IMR-90 (cell line): ENCODE measurements at regions not wholly inside any gene's neighbourhood (a gene's known extent, or its start where the extent isn't known, plus 50 kb on each side); places are given as distances from the start of the nearest gene placed in this dataset.

Experiments
- ATAC-seq: fragments of 200-7000 bp; cut with Tn5 transposase; 2 replicates; pipeline ENCODE4 v1.9.1; 2020; ENCODE audit warnings: low read depth, mild to moderate bottlenecking, moderate library complexity
- BruUV-seq: library from RNA; stranded (reverse); fragments of 400-500 nt; replicated peaks from 2 replicates; lab custom pipeline; 2021; lab: Mats Ljungman, UMichigan
- CTCF ChIA-PET: fragments of 300-600 bp; formaldehyde crosslinking; extraction: SDS; loops from one replicate; lab custom pipeline; 2021; ENCODE audit warnings: antibody characterized with exemption; lab: Yijun Ruan, JAX
- POLR2A ChIA-PET: fragments of 300-600 bp; sonication (Branson Sonifier 250); formaldehyde crosslinking; loops from one replicate; lab custom pipeline; 2022; ENCODE audit warnings: antibody characterized with exemption; ENCODE audit not compliant: unreplicated experiment; lab: Charles Lee
- DNase-seq: peaks from one replicate; pipeline ENCODE4 v3.0.0; 2013
- H2AFZ ChIP-seq: replicated peaks from 2 replicates; pipeline ENCODE3; 2013; ENCODE audit warnings: low read length, mild to moderate bottlenecking; ENCODE audit not compliant: poor library complexity
- H2AK5ac ChIP-seq: 2 replicates; pipeline ENCODE4 v1.6.1; 2013; ENCODE audit warnings: low read depth, low read length, inconsistent platforms
- H2AK9ac ChIP-seq: replicated peaks from 2 replicates; pipeline ENCODE3; 2013; ENCODE audit warnings: mild to moderate bottlenecking, low read depth, low read length, moderate library complexity; ENCODE audit not compliant: poor library complexity
- H2BK120ac ChIP-seq: 2 replicates; pipeline ENCODE4 v1.6.1; 2013; ENCODE audit warnings: low read depth, low read length, inconsistent platforms
- H2BK15ac ChIP-seq: 3 replicates; pipeline ENCODE4 v1.6.1; 2013; ENCODE audit warnings: low read depth, low read length, inconsistent platforms
- H2BK20ac ChIP-seq: 2 replicates; pipeline ENCODE4 v1.6.1; 2013; ENCODE audit warnings: low read depth, mild to moderate bottlenecking, inconsistent platforms, low read length, moderate library complexity
- H2BK5ac ChIP-seq: 2 replicates; pipeline ENCODE4 v1.6.1; 2013; ENCODE audit warnings: mild to moderate bottlenecking, low read depth, low read length, inconsistent platforms; ENCODE audit not compliant: poor library complexity, severe bottlenecking
- H3K14ac ChIP-seq: replicated peaks from 2 replicates; pipeline ENCODE4 v1.6.1; 2013; ENCODE audit warnings: low read depth, low read length, inconsistent platforms
- H3K18ac ChIP-seq: 2 replicates; pipeline ENCODE4 v1.6.1; 2013; ENCODE audit warnings: low read depth, low read length, control low read depth
- H3K23ac ChIP-seq: 2 replicates; pipeline ENCODE4 v1.6.1; 2013; ENCODE audit warnings: low read depth, low read length, inconsistent platforms
- H3K27ac ChIP-seq: 2 replicates; pipeline ENCODE4 v1.5.1; 2013; ENCODE audit warnings: mild to moderate bottlenecking, control low read depth, low read length; ENCODE audit not compliant: insufficient read depth
- H3K27me3 ChIP-seq: 2 replicates; pipeline ENCODE4 v1.6.1; 2013; ENCODE audit warnings: low read length; ENCODE audit not compliant: control insufficient read depth, insufficient read depth
- H3K36me3 ChIP-seq: 2 replicates; pipeline ENCODE4 v1.6.1; 2013; ENCODE audit warnings: low read length, mixed read lengths; ENCODE audit not compliant: control insufficient read depth, insufficient read depth
- H3K4ac ChIP-seq: 2 replicates; pipeline ENCODE4 v1.6.1; 2013; ENCODE audit warnings: low read depth, low read length, inconsistent platforms
- H3K4me1 ChIP-seq: 2 replicates; pipeline ENCODE4 v1.6.1; 2013; ENCODE audit warnings: low read length, mixed read lengths; ENCODE audit not compliant: control insufficient read depth, insufficient read depth
- H3K4me2 ChIP-seq: 2 replicates; pipeline ENCODE4 v1.6.1; 2013; ENCODE audit warnings: low read depth, mild to moderate bottlenecking, control low read depth, low read length, moderate library complexity
- H3K4me3 ChIP-seq: 2 replicates; pipeline ENCODE4 v1.5.1; 2013; ENCODE audit warnings: low read depth, mild to moderate bottlenecking, control low read depth, low read length, moderate library complexity; ENCODE audit not compliant: insufficient read depth
- H3K56ac ChIP-seq: 2 replicates; pipeline ENCODE4 v1.6.1; 2013; ENCODE audit warnings: low read length, inconsistent platforms; ENCODE audit not compliant: insufficient read depth; ENCODE audit errors: extremely low read depth
- H3K79me1 ChIP-seq, 2 experiments: 2 replicates each; pipeline ENCODE4 v1.6.1; 2013; ENCODE audit warnings: low read length in 2 of 2, inconsistent platforms in 1 of 2, low read depth in 1 of 2
- H3K9ac ChIP-seq: 2 replicates; pipeline ENCODE4 v1.6.1; 2013; ENCODE audit warnings: low read depth, low read length, control low read depth
- H3K9me1 ChIP-seq: 2 replicates; pipeline ENCODE4 v1.6.1; 2013; ENCODE audit warnings: low read length, inconsistent platforms; ENCODE audit not compliant: insufficient read depth
- H3K9me3 ChIP-seq: 2 replicates; pipeline ENCODE4 v1.6.1; 2013; ENCODE audit warnings: low read length; ENCODE audit not compliant: control insufficient read depth, insufficient read depth
- H4K20me1 ChIP-seq: 2 replicates; pipeline ENCODE4 v1.6.1; 2013; ENCODE audit warnings: low read length, inconsistent platforms; ENCODE audit not compliant: insufficient read depth
- H4K5ac ChIP-seq: 2 replicates; pipeline ENCODE4 v1.6.1; 2013; ENCODE audit warnings: mild to moderate bottlenecking, low read depth, low read length, control low read depth
- H4K8ac ChIP-seq, 2 experiments: 2 replicates each; pipeline ENCODE4 v1.6.1; 2013; ENCODE audit warnings: low read depth in 2 of 2, low read length in 2 of 2, control low read depth in 1 of 2, inconsistent platforms in 1 of 2
- H4K91ac ChIP-seq: 2 replicates; pipeline ENCODE4 v1.6.1; 2013; ENCODE audit warnings: low read depth, low read length, inconsistent platforms; ENCODE audit not compliant: insufficient read depth
- BHLHE40 ChIP-seq: fragments of 150-350 bp; IDR thresholded peaks from 2 replicates; pipeline ENCODE4 v1.6.1; 2016; ENCODE audit warnings: mild to moderate bottlenecking, low read depth, low read length
- CEBPB ChIP-seq: IDR thresholded peaks from 2 replicates; pipeline ENCODE4 v1.6.1; 2012; ENCODE audit warnings: low read depth, low read length, improper control_type of control experiment
- CHD1 ChIP-seq: IDR thresholded peaks from 2 replicates; pipeline ENCODE4 v1.6.1; 2012; ENCODE audit warnings: low read depth, low read length, improper control_type of control experiment
- FOS ChIP-seq: fragments of 150-350 bp; IDR thresholded peaks from 2 replicates; pipeline ENCODE4 v1.6.1; 2016; ENCODE audit warnings: low read depth, low read length
- MAFK ChIP-seq: IDR thresholded peaks from 2 replicates; pipeline ENCODE4 v1.6.1; 2012; ENCODE audit warnings: low read depth, low read length, improper control_type of control experiment
- NFE2L2 ChIP-seq: fragments of 150-350 bp; IDR thresholded peaks from 2 replicates; pipeline ENCODE4 v1.6.1; 2016; ENCODE audit warnings: low read depth, mild to moderate bottlenecking, low read length
- RAD21 ChIP-seq: IDR thresholded peaks from 2 replicates; pipeline ENCODE4 v1.6.1; 2012; ENCODE audit warnings: low read length, improper control_type of control experiment
- RCOR1 ChIP-seq: IDR thresholded peaks from 2 replicates; pipeline ENCODE4 v1.6.1; 2012; ENCODE audit warnings: mild to moderate bottlenecking, low read length, improper control_type of control experiment; ENCODE audit not compliant: insufficient replicate concordance
- RFX5 ChIP-seq: IDR thresholded peaks from 2 replicates; pipeline ENCODE4 v1.8.0; 2012; ENCODE audit warnings: low read depth, mild to moderate bottlenecking, low read length, moderate library complexity
- SMC3 ChIP-seq: fragments of 150-350 bp; IDR thresholded peaks from 2 replicates; pipeline ENCODE4 v1.6.1; 2016; ENCODE audit warnings: low read depth, mild to moderate bottlenecking, antibody characterized with exemption, low read length, moderate library complexity
- WGBS, 2 experiments: methylation state at CpG; one replicate each; pipeline versions ENCODE4 v1.1.5 to v1.1.7; 2013; ENCODE audit warnings: missing lambda C conversion rate in 2 of 2; ENCODE audit not compliant: insufficient read length in 1 of 2; ENCODE audit errors: extremely low coverage in 2 of 2; 5-methylcytosine and 5-hydroxymethylcytosine counted together
- dilution Hi-C: fragments of 300-500 bp; cut with HindIII; formaldehyde crosslinking; loops from one replicate; pipeline ENCODE4 v1.14.3; 2018; ENCODE audit warnings: low sequenced_read_pairs; ENCODE audit not compliant: unreplicated experiment
- in situ Hi-C: fragments of 300-500 bp; cut with MboI; formaldehyde crosslinking; loops from 3 replicates; pipeline ENCODE4 v1.14.3; 2019; ENCODE audit warnings: low sequenced_read_pairs, inconsistent platforms, mixed read lengths
- intact Hi-C: fragments of 100-400 bp; cut with micrococcal nuclease; formaldehyde crosslinking; loops from 2 replicates; pipeline ENCODE4 v1.10.0; 2022
- TF ChIP-seq, protein P1 (sequence below): conservative IDR thresholded peaks from 2 replicates; pipeline ENCODE4 v1.5.1; 2012; ENCODE audit warnings: mild to moderate bottlenecking, low read depth, low read length, improper control_type of control experiment
- TF ChIP-seq, protein P2 (sequence below): fragments of 150-350 bp; IDR thresholded peaks from 2 replicates; pipeline ENCODE4 v1.6.1; 2016; ENCODE audit warnings: low read depth, mild to moderate bottlenecking, low read length, moderate library complexity, borderline replicate concordance
- TF ChIP-seq, protein P3 (sequence below): fragments of 150-350 bp; IDR thresholded peaks from 2 replicates; pipeline ENCODE4 v1.6.1; 2017; ENCODE audit warnings: mild to moderate bottlenecking, antibody characterized with exemption, low read length, low read depth

DNA sequence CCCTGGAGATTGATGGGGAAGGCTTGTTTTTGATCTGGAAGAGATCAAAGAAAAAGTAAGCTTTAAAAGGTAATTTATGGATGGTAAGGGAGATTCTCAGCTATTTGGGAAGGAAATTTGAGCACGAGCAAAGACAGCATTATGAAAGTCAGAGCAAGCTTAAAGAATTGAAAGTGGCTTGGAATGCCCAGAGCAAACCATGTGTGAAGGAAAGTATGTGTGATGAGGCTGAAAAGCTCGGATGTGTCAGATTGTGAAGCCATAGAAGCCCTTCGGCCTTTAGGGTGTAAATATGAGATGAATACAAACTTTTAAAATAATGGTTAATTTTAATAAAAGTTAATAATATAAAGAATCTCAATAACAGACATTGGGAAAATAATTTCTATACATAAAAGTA lies 377.4 kb upstream of the DSEL start:
- Histone ChIP-seq H2AFZ (no peak overlapping the region), H2AK9ac (no peak overlapping the region), H4K5ac (no peak overlapping the region), H3K27me3 (no peaks in the 10 kb centered on the region), H4K20me1 (no peaks in the 10 kb centered on the region), H3K4me2 (no peak overlapping the region), H3K4ac (no peak overlapping the region), H3K14ac (no peak overlapping the region), H3K9ac (no peak overlapping the region), H4K91ac (no peak overlapping the region), H3K4me3 (no peak overlapping the region), H2BK120ac (no peak overlapping the region), H3K4me1 (no peaks in the 10 kb centered on the region), H2BK5ac (no peak overlapping the region), H2BK20ac (no peak overlapping the region), H3K36me3 (no peaks in the 10 kb centered on the region), H3K23ac (no peak overlapping the region), H3K27ac (no peak overlapping the region), H4K8ac (no peak overlapping the region), H2AK5ac (no peak overlapping the region), H2BK15ac (no peak overlapping the region), H3K56ac (no peak overlapping the region), H3K18ac (no peak overlapping the region), H3K9me3 (no peaks in the 10 kb centered on the region), H3K79me1 (no peaks in the 10 kb centered on the region), H3K9me1 (no peaks in the 10 kb centered on the region)
- ChIA-PET CTCF (no interaction called here), POLR2A (no interaction called here)
- in situ Hi-C loops (no loop called here), intact Hi-C loops (no loop called here), dilution Hi-C loops (no loop called here)
- TF ChIP-seq, protein P1, sequence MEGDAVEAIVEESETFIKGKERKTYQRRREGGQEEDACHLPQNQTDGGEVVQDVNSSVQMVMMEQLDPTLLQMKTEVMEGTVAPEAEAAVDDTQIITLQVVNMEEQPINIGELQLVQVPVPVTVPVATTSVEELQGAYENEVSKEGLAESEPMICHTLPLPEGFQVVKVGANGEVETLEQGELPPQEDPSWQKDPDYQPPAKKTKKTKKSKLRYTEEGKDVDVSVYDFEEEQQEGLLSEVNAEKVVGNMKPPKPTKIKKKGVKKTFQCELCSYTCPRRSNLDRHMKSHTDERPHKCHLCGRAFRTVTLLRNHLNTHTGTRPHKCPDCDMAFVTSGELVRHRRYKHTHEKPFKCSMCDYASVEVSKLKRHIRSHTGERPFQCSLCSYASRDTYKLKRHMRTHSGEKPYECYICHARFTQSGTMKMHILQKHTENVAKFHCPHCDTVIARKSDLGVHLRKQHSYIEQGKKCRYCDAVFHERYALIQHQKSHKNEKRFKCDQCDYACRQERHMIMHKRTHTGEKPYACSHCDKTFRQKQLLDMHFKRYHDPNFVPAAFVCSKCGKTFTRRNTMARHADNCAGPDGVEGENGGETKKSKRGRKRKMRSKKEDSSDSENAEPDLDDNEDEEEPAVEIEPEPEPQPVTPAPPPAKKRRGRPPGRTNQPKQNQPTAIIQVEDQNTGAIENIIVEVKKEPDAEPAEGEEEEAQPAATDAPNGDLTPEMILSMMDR = no peak
- TF ChIP-seq MAFK (no peak), RCOR1 (no peak), NFE2L2 (no peak), FOS (no peak), RFX5 (no peak), CEBPB (no peak), SMC3 (no peak), RAD21 (no peak), BHLHE40 (no peak), CHD1 (no peak)
- TF ChIP-seq, protein P2, sequence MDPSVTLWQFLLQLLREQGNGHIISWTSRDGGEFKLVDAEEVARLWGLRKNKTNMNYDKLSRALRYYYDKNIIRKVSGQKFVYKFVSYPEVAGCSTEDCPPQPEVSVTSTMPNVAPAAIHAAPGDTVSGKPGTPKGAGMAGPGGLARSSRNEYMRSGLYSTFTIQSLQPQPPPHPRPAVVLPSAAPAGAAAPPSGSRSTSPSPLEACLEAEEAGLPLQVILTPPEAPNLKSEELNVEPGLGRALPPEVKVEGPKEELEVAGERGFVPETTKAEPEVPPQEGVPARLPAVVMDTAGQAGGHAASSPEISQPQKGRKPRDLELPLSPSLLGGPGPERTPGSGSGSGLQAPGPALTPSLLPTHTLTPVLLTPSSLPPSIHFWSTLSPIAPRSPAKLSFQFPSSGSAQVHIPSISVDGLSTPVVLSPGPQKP = no peak
- TF ChIP-seq, protein P3, sequence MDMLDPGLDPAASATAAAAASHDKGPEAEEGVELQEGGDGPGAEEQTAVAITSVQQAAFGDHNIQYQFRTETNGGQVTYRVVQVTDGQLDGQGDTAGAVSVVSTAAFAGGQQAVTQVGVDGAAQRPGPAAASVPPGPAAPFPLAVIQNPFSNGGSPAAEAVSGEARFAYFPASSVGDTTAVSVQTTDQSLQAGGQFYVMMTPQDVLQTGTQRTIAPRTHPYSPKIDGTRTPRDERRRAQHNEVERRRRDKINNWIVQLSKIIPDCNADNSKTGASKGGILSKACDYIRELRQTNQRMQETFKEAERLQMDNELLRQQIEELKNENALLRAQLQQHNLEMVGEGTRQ = no peak
- 71% methylated on average over 1 of the region's 3 CpGs; no CpG with 5 or more reads in 1 of the 2 experiments for WGBS, 2 experiments
- no TSS peak for BruUV-seq
- ATAC-seq (no peak), DNase-seq (no peak)
